ENCODE measurements at regions not wholly inside any gene's neighbourhood (a gene's known extent, or its start where the extent isn't known, plus 50 kb on each side); places are given as distances from the start of the nearest gene placed in this dataset.

DNA sequence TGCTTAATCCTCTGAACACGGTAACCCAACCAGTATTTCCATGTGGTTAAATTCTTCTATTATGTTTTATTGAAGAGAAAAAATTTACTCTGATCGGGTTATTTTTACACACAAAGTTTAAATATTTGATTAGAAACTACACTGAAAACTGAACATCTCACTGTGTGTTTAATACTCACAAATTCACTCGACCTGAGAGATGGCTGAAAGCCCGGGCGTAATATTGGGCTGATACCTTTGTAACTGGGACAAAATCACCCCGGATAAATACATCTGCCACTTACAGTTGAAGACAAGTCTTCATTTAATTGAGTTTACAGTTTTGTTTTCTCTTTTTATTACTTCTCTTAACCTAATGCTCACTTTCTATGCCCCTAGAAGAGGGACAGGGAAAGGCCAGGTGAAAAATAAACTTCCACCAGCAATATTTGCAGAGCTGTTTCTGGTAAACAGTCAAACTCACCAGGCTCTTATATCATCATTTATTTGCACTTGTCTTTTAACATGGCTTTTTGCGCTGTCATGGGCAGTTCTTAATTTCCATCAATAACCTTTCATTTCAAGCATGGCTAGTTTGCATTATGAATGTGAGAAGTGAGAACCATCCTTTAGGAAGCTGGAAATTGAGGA, 145.6 kb upstream of the TMCO5A start:
- TF ChIP-seq, protein P1, sequence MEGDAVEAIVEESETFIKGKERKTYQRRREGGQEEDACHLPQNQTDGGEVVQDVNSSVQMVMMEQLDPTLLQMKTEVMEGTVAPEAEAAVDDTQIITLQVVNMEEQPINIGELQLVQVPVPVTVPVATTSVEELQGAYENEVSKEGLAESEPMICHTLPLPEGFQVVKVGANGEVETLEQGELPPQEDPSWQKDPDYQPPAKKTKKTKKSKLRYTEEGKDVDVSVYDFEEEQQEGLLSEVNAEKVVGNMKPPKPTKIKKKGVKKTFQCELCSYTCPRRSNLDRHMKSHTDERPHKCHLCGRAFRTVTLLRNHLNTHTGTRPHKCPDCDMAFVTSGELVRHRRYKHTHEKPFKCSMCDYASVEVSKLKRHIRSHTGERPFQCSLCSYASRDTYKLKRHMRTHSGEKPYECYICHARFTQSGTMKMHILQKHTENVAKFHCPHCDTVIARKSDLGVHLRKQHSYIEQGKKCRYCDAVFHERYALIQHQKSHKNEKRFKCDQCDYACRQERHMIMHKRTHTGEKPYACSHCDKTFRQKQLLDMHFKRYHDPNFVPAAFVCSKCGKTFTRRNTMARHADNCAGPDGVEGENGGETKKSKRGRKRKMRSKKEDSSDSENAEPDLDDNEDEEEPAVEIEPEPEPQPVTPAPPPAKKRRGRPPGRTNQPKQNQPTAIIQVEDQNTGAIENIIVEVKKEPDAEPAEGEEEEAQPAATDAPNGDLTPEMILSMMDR (IDR thresholded peaks at IDR 0.05): no peak
- TF ChIP-seq EZH2 (IDR thresholded peaks at IDR 0.05): no peak
- TF ChIP-seq EZH2phosphoT487 (IDR thresholded peaks at IDR 0.05): no peak

Data from neural progenitor cell (in vitro differentiated cells).